H1 (cell line): ENCODE measurements at regions not wholly inside any gene's neighbourhood (a gene's known extent, or its start where the extent isn't known, plus 50 kb on each side); places are given as distances from the start of the nearest gene placed in this dataset.

Experiments used
- CTCF ChIA-PET: fragments of 300-600 bp; sonication (Branson Sonifier 250); formaldehyde crosslinking; loops from one replicate; lab custom pipeline; 2021; ENCODE audit not compliant: partially characterized antibody; lab: Charles Lee
- POLR2A ChIA-PET: fragments of 300-600 bp; sonication (Branson Sonifier 250); formaldehyde crosslinking; loops from one replicate; lab custom pipeline; 2021; ENCODE audit warnings: inconsistent platforms; ENCODE audit not compliant: partially characterized antibody; lab: Charles Lee
- DNase-seq, 2 experiments: peaks; one replicate each; pipeline versions ENCODE4 v3.0.0 to v3.0.0-alpha.2; 2010 to 2022; ENCODE audit warnings: low spot score in 2 of 2, low read depth in 1 of 2, mixed read lengths in 1 of 2
- FAIRE-seq: peaks from 2 replicates; lab custom pipeline; 2011; peaks lifted over from hg19 to GRCh38; lab: Jason Lieb, UNC
- H2AFZ ChIP-seq: 2 replicates; pipeline ENCODE4 v1.8.1; 2012; ENCODE audit warnings: low read length, inconsistent platforms
- H2AK5ac ChIP-seq: 2 replicates; pipeline ENCODE4 v1.6.1; 2013; ENCODE audit warnings: low read depth, low read length
- H2BK120ac ChIP-seq: replicated peaks from 2 replicates; pipeline ENCODE3; 2013; ENCODE audit warnings: low read depth, low read length, inconsistent platforms
- H2BK12ac ChIP-seq: 2 replicates; pipeline ENCODE4 v1.6.1; 2013; ENCODE audit warnings: low read depth, low read length
- H2BK15ac ChIP-seq: 2 replicates; pipeline ENCODE4 v1.6.1; 2013; ENCODE audit warnings: low read length
- H2BK20ac ChIP-seq: 2 replicates; pipeline ENCODE4 v1.6.1; 2013; ENCODE audit warnings: low read length
- H2BK5ac ChIP-seq: 2 replicates; pipeline ENCODE4 v1.6.1; 2013; ENCODE audit warnings: low read depth, low read length
- H3K14ac ChIP-seq: 2 replicates; pipeline ENCODE4 v1.6.1; 2013; ENCODE audit warnings: inconsistent platforms; ENCODE audit not compliant: insufficient read length
- H3K18ac ChIP-seq: 2 replicates; pipeline ENCODE4 v1.6.1; 2013; ENCODE audit warnings: low read length; ENCODE audit errors: extremely low read depth
- H3K23ac ChIP-seq: 2 replicates; pipeline ENCODE4 v1.6.1; 2013; ENCODE audit warnings: inconsistent platforms; ENCODE audit not compliant: insufficient read length
- H3K23me2 ChIP-seq: 2 replicates; pipeline ENCODE4 v1.6.1; 2013; ENCODE audit warnings: low read depth, low read length
- H3K27ac ChIP-seq: 2 replicates; pipeline ENCODE4 v1.6.1; 2011; ENCODE audit warnings: low read depth, low read length, inconsistent platforms
- H3K27me3 ChIP-seq, 4 experiments: replicated peaks in 1 of 4; 1 replicate in 1 of 4; 2 replicates in 3 of 4; pipeline versions ENCODE4 v1.6.1 to v1.8.1; 2011 to 2013; ENCODE audit warnings: low read length in 3 of 4, mild to moderate bottlenecking in 3 of 4, inconsistent platforms in 2 of 4, mixed read lengths in 2 of 4, moderate library complexity in 1 of 4; ENCODE audit not compliant: control insufficient read depth in 3 of 4, insufficient read depth in 3 of 4; ENCODE audit errors: extremely low read depth in 1 of 4
- H3K36me3 ChIP-seq, 4 experiments: 2 replicates each; pipeline versions ENCODE4 v1.6.1 to v1.8.1; 2011 to 2013; ENCODE audit warnings: mild to moderate bottlenecking in 4 of 4, low read length in 3 of 4, moderate library complexity in 2 of 4, control low read depth in 1 of 4, inconsistent platforms in 1 of 4; ENCODE audit not compliant: insufficient read depth in 4 of 4, control insufficient read depth in 2 of 4
- H3K4ac ChIP-seq: replicated peaks from 2 replicates; pipeline ENCODE3; 2013; ENCODE audit warnings: low read length, low read depth, mixed read lengths, inconsistent platforms; ENCODE audit not compliant: insufficient read length
- H3K4me1 ChIP-seq, 4 experiments: replicated peaks in 1 of 4; 1 replicate in 1 of 4; 2 replicates in 3 of 4; pipeline versions ENCODE4 v1.6.1 to v1.8.1; 2011 to 2013; ENCODE audit warnings: low read length in 3 of 4, inconsistent platforms in 2 of 4, mixed read lengths in 1 of 4; ENCODE audit not compliant: insufficient read depth in 4 of 4, control insufficient read depth in 3 of 4
- H3K4me2 ChIP-seq, 2 experiments: 2 replicates each; pipeline versions ENCODE4 v1.6.1 to v1.8.1; 2011 to 2013; ENCODE audit warnings: low read depth in 2 of 2, low read length in 2 of 2, control low read depth in 1 of 2, inconsistent platforms in 1 of 2, mild to moderate bottlenecking in 1 of 2; ENCODE audit not compliant: insufficient read depth in 1 of 2
- H3K4me3 ChIP-seq, 4 experiments: fragments of 200-600, 300-600 bp in 1 of 4; sonication (generic), shearing (Covaris generic), sonication (Bioruptor Twin) in 1 of 4; 2 replicates each; pipeline versions ENCODE4 v1.5.1 to v1.8.1; 2011 to 2016; ENCODE audit warnings: low read length in 4 of 4, low read depth in 3 of 4, control low read depth in 2 of 4, inconsistent platforms in 2 of 4, mild to moderate bottlenecking in 2 of 4, mixed read lengths in 1 of 4, moderate library complexity in 1 of 4; ENCODE audit not compliant: insufficient read depth in 2 of 4; ENCODE audit errors: extremely low read depth in 1 of 4
- H3K56ac ChIP-seq: replicated peaks from 2 replicates; pipeline ENCODE3; 2013; ENCODE audit warnings: low read depth, mild to moderate bottlenecking, mixed read lengths, low read length, inconsistent platforms; ENCODE audit not compliant: insufficient read length
- H3K79me1 ChIP-seq: 2 replicates; pipeline ENCODE4 v1.6.1; 2013; ENCODE audit warnings: low read depth, low read length, control low read depth
- H3K79me2 ChIP-seq, 2 experiments: 2 replicates each; pipeline versions ENCODE4 v1.6.1 to v1.8.1; 2012 to 2013; ENCODE audit warnings: low read length in 2 of 2, mild to moderate bottlenecking in 2 of 2, inconsistent platforms in 1 of 2; ENCODE audit not compliant: insufficient read depth in 2 of 2, control insufficient read depth in 1 of 2
- H3K9ac ChIP-seq, 4 experiments: replicated peaks in 1 of 4; 1 replicate in 1 of 4; 2 replicates in 3 of 4; pipeline versions ENCODE4 v1.6.1 to v1.8.1; 2011 to 2013; ENCODE audit warnings: low read depth in 3 of 4, low read length in 3 of 4, control low read depth in 2 of 4, mild to moderate bottlenecking in 2 of 4, moderate library complexity in 2 of 4, inconsistent platforms in 1 of 4; ENCODE audit errors: extremely low read depth in 1 of 4
- H3K9me3 ChIP-seq, 2 experiments: 2 replicates each; pipeline versions ENCODE4 v1.6.1 to v1.8.1; 2012 to 2013; ENCODE audit warnings: mild to moderate bottlenecking in 2 of 2, moderate library complexity in 2 of 2, control low read depth in 1 of 2, inconsistent platforms in 1 of 2, low read depth in 1 of 2, low read length in 1 of 2, mixed read lengths in 1 of 2; ENCODE audit not compliant: insufficient read depth in 2 of 2
- H4K20me1 ChIP-seq, 2 experiments: replicated peaks in 1 of 2; 2 replicates each; pipeline versions ENCODE3 to v1.8.1; 2011 to 2013; ENCODE audit warnings: inconsistent platforms in 2 of 2, low read length in 2 of 2, mild to moderate bottlenecking in 1 of 2; ENCODE audit not compliant: insufficient read depth in 2 of 2, control insufficient read depth in 1 of 2
- H4K5ac ChIP-seq: 2 replicates; pipeline ENCODE4 v1.6.1; 2013; ENCODE audit warnings: low read length, low read depth, mixed read lengths, inconsistent platforms; ENCODE audit not compliant: insufficient read length
- H4K8ac ChIP-seq: 2 replicates; pipeline ENCODE4 v1.8.0; 2013; ENCODE audit warnings: mild to moderate bottlenecking, moderate library complexity, low read length, inconsistent platforms; ENCODE audit not compliant: insufficient read depth; ENCODE audit errors: extremely low read depth
- H4K91ac ChIP-seq: replicated peaks from 2 replicates; pipeline ENCODE3; 2013; ENCODE audit warnings: low read length, mixed read lengths, inconsistent platforms; ENCODE audit not compliant: insufficient read length
- ATF2 ChIP-seq: IDR thresholded peaks from 2 replicates; pipeline ENCODE4 v1.6.1; 2012; ENCODE audit warnings: low read length, inconsistent platforms
- ATF3 ChIP-seq: IDR thresholded peaks from 2 replicates; pipeline ENCODE4 v1.6.1; 2011; ENCODE audit warnings: low read depth, mild to moderate bottlenecking, low read length; ENCODE audit not compliant: insufficient read depth
- FOSL1 ChIP-seq: IDR thresholded peaks from 2 replicates; pipeline ENCODE4 v1.6.1; 2011; ENCODE audit warnings: mild to moderate bottlenecking, low read depth, low read length, moderate library complexity; ENCODE audit not compliant: insufficient read depth
- GABPA ChIP-seq: IDR thresholded peaks from 2 replicates; pipeline ENCODE4 v1.6.1; 2011; ENCODE audit warnings: mild to moderate bottlenecking, low read length, moderate library complexity, borderline replicate concordance; ENCODE audit not compliant: insufficient read depth
- RAD21 ChIP-seq, 2 experiments: IDR thresholded peaks in 1 of 2; conservative IDR thresholded peaks in 1 of 2; 2 replicates each; pipeline ENCODE4 v1.6.1; 2011; ENCODE audit warnings: low read depth in 2 of 2, low read length in 2 of 2, improper control_type of control experiment in 1 of 2, inconsistent platforms in 1 of 2, mild to moderate bottlenecking in 1 of 2, moderate library complexity in 1 of 2
- SRF ChIP-seq: IDR thresholded peaks from 2 replicates; pipeline ENCODE4 v1.6.1; 2011; ENCODE audit warnings: mild to moderate bottlenecking, low read depth, low read length, moderate library complexity
- ZNF274 ChIP-seq: IDR thresholded peaks from 2 replicates; pipeline ENCODE4 v1.7.0; 2012; ENCODE audit warnings: low read length, borderline replicate concordance; ENCODE audit errors: extremely low read depth
- WGBS, 2 experiments: shearing (Covaris generic) in 1 of 2; methylation state at CpG; one replicate each; pipeline versions ENCODE4 v1.1.6 to v1.1.7; 2013 to 2015; ENCODE audit warnings: low lambda C conversion rate in 2 of 2, mixed read lengths in 2 of 2, inconsistent platforms in 1 of 2, low coverage in 1 of 2, missing lambda C conversion rate in 1 of 2; ENCODE audit not compliant: insufficient replicate concordance in 2 of 2, insufficient coverage in 1 of 2, insufficient read length in 1 of 2; ENCODE audit errors: extremely low coverage in 1 of 2, missing lambda C conversion rate in 1 of 2; 5-methylcytosine and 5-hydroxymethylcytosine counted together
- TF ChIP-seq, protein P1 (sequence below): IDR thresholded peaks from 2 replicates; pipeline ENCODE4 v1.6.1; 2012; ENCODE audit warnings: inconsistent platforms

GRCh38 chr4:96205143-96205936 is 365.4 kb downstream of the PDHA2 start:
- Histone ChIP-seq H3K36me3 (no peaks in the 10 kb centered on the region), H3K23me2 (no peaks in the 10 kb centered on the region), H3K14ac (no peak overlapping the region), H3K79me1 (no peaks in the 10 kb centered on the region), H3K9me3 (no peaks in the 10 kb centered on the region), H2AK5ac (no peak overlapping the region), H2BK5ac (no peak overlapping the region), H4K91ac (no peak overlapping the region), H2AFZ (no peak overlapping the region; the same call in 1 of the 2 replicates), H3K4me2 (no peak overlapping the region), H4K8ac (no peak overlapping the region), H4K20me1 (no peaks in the 10 kb centered on the region), H3K27me3 (no peaks in the 10 kb centered on the region), H3K4me3 (no peak overlapping the region), H3K79me2 (no peaks in the 10 kb centered on the region), H3K18ac (no peak overlapping the region), H3K27ac (no peak overlapping the region), H2BK120ac (no peak overlapping the region), H3K4me1 (no peaks in the 10 kb centered on the region), H3K9ac (no peak overlapping the region), H2BK12ac (no peak overlapping the region), H3K23ac (no peak overlapping the region), H3K56ac (no peak overlapping the region), H4K5ac (no peak overlapping the region), H2BK20ac (no peak overlapping the region), H2BK15ac (no peak overlapping the region), H3K4ac (no peak overlapping the region)
- DNase-seq = no peak
- no peak for FAIRE-seq
- ChIA-PET POLR2A (no interaction called here), CTCF (interaction anchor here (0.7 to 1.6 kb wide), 3 partner anchors 15 to 571 kb away, joined by 3 to 4 read pairs (median 3); no protein-coding TSS in a partner anchor)
- 82% methylated on average over 5 of the region's 5 CpGs; no CpG with 5 or more reads in 1 of the 2 experiments for WGBS, 2 experiments
- TF ChIP-seq SRF (no peak), RAD21 (IDR thresholded peaks at IDR 0.05 in 1 of 2, conservative IDR thresholded peaks at IDR 0.05 in 1 of 2; ENCODE audit: low read depth in 2 of 2, low read length in 2 of 2) (no peak), FOSL1 (no peak), ZNF274 (no peak), GABPA (no peak), ATF3 (no peak), ATF2 (no peak)
- TF ChIP-seq, protein P1, sequence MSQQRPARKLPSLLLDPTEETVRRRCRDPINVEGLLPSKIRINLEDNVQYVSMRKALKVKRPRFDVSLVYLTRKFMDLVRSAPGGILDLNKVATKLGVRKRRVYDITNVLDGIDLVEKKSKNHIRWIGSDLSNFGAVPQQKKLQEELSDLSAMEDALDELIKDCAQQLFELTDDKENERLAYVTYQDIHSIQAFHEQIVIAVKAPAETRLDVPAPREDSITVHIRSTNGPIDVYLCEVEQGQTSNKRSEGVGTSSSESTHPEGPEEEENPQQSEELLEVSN = no peak
